SK-N-SH (cell line): ENCODE measurements at regions not wholly inside any gene's neighbourhood (a gene's known extent, or its start where the extent isn't known, plus 50 kb on each side); places are given as distances from the start of the nearest gene placed in this dataset.

Experiments
- CTCF ChIA-PET: fragments of 300-600, 350-600 bp; formaldehyde crosslinking; extraction: SDS; loops from one replicate; lab custom pipeline; 2021; lab: Yijun Ruan, JAX
- POLR2A ChIA-PET: fragments of 350-600 bp; sonication (Branson Sonifier 250); formaldehyde crosslinking; extraction: SDS; loops from one replicate; lab custom pipeline; 2020; ENCODE audit warnings: antibody characterized with exemption, inconsistent platforms; lab: Yijun Ruan, JAX
- DNase-seq: peaks from one replicate; pipeline ENCODE4 v3.0.0; 2012
- H2AFZ ChIP-seq: fragments of 200-600 bp; sonication (generic); 2 replicates; pipeline ENCODE4 v1.8.1; 2016; ENCODE audit warnings: antibody characterized with exemption, mild to moderate bottlenecking, low read depth
- H3F3A ChIP-seq: fragments of 200-600 bp; sonication (generic); replicated peaks from 2 replicates; pipeline ENCODE3; 2016; ENCODE audit warnings: antibody characterized with exemption, mild to moderate bottlenecking; ENCODE audit not compliant: insufficient read depth
- H3K27ac ChIP-seq, 2 experiments: fragments of 200-500 bp in 1 of 2; fragments of 200-600 bp in 1 of 2; sonication (Bioruptor generic) in 1 of 2; sonication (generic), shearing (Covaris generic) in 1 of 2; 2 replicates each; pipeline versions ENCODE4 v1.5.1 to v1.6.1; 2014 to 2016; ENCODE audit warnings: low read depth in 2 of 2, inconsistent platforms in 1 of 2, low read length in 1 of 2, mild to moderate bottlenecking in 1 of 2, mixed read lengths in 1 of 2
- H3K27me3 ChIP-seq: fragments of 200-600 bp; sonication (generic), shearing (Covaris generic); 2 replicates; pipeline ENCODE4 v1.6.1; 2016; ENCODE audit warnings: mixed run types; ENCODE audit not compliant: insufficient read depth
- H3K36me3 ChIP-seq, 2 experiments: fragments of 200-500 bp in 1 of 2; fragments of 200-600 bp in 1 of 2; sonication (Bioruptor generic) in 1 of 2; sonication (generic) in 1 of 2; replicated peaks in 1 of 2; 2 replicates each; pipeline versions ENCODE3 to v1.5.1; 2014 to 2016; ENCODE audit warnings: low read length in 1 of 2, mild to moderate bottlenecking in 1 of 2; ENCODE audit not compliant: insufficient read depth in 2 of 2, control insufficient read depth in 1 of 2
- H3K4me1 ChIP-seq, 2 experiments: fragments of 200-500 bp in 1 of 2; fragments of 200-600 bp in 1 of 2; sonication (Bioruptor generic) in 1 of 2; sonication (generic), shearing (Covaris generic) in 1 of 2; 2 replicates each; pipeline versions ENCODE4 v1.5.1 to v1.6.1; 2014 to 2016; ENCODE audit warnings: low read depth in 1 of 2, low read length in 1 of 2, mixed run types in 1 of 2; ENCODE audit not compliant: insufficient read depth in 2 of 2, control insufficient read depth in 1 of 2
- H3K4me2 ChIP-seq: fragments of 200-600 bp; sonication (generic), shearing (Covaris generic); 2 replicates; pipeline ENCODE4 v1.6.1; 2017; ENCODE audit warnings: mixed run types
- H3K4me3 ChIP-seq, 2 experiments: fragments of 200-500 bp in 1 of 2; fragments of 200-600 bp in 1 of 2; sonication (Bioruptor generic) in 1 of 2; sonication (generic), shearing (Covaris generic) in 1 of 2; 2 replicates each; pipeline versions ENCODE4 v1.5.1 to v1.8.1; 2014 to 2016; ENCODE audit warnings: low read depth in 2 of 2, inconsistent platforms in 1 of 2, low read length in 1 of 2, mild to moderate bottlenecking in 1 of 2, mixed read lengths in 1 of 2, moderate library complexity in 1 of 2
- H3K79me2 ChIP-seq: fragments of 200-600 bp; sonication (generic); 2 replicates; pipeline ENCODE4 v1.8.1; 2017; ENCODE audit warnings: mild to moderate bottlenecking; ENCODE audit not compliant: insufficient read depth
- H3K9ac ChIP-seq: fragments of 200-600 bp; sonication (generic); 2 replicates; pipeline ENCODE4 v1.6.1; 2017; ENCODE audit warnings: mixed run types
- H3K9me2 ChIP-seq: fragments of 200-600 bp; sonication (generic); 2 replicates; pipeline ENCODE4 v1.6.1; 2017; ENCODE audit warnings: mixed run types
- H3K9me3 ChIP-seq: fragments of 200-600 bp; sonication (generic); 2 replicates; pipeline ENCODE4 v1.6.1; 2017; ENCODE audit warnings: mixed run types, mild to moderate bottlenecking, moderate library complexity
- H4K20me1 ChIP-seq: fragments of 200-600 bp; sonication (generic); 2 replicates; pipeline ENCODE4 v1.6.1; 2017; ENCODE audit warnings: mild to moderate bottlenecking, mixed run types; ENCODE audit not compliant: insufficient read depth
- CHD2 ChIP-seq: fragments of 150-350 bp; IDR thresholded peaks from 2 replicates; pipeline ENCODE4 v1.6.1; 2018; ENCODE audit warnings: low read length; ENCODE audit not compliant: partially characterized antibody
- ELF1 ChIP-seq: IDR thresholded peaks from 2 replicates; pipeline ENCODE4 v1.4.0; 2012
- FOSL2 ChIP-seq: IDR thresholded peaks from 2 replicates; pipeline ENCODE4 v1.4.0; 2012; ENCODE audit warnings: low read depth, mild to moderate bottlenecking, moderate library complexity, borderline replicate concordance
- FOXJ3 ChIP-seq: sonication (generic); formaldehyde crosslinking; IDR thresholded peaks from 2 replicates; pipeline ENCODE4 v1.5.1; 2020; ENCODE audit warnings: mild to moderate bottlenecking, missing genetic modification reagents
- GATA2 ChIP-seq: sonication (generic); formaldehyde crosslinking; IDR thresholded peaks from 2 replicates; pipeline ENCODE4 v1.5.0; 2020; ENCODE audit warnings: mild to moderate bottlenecking, missing genetic modification reagents
- MEF2A ChIP-seq: IDR thresholded peaks from 2 replicates; pipeline ENCODE4 v1.4.0; 2012; ENCODE audit warnings: low read depth, borderline replicate concordance
- NFIC ChIP-seq: IDR thresholded peaks from 2 replicates; pipeline ENCODE4 v1.4.0; 2012; ENCODE audit warnings: borderline replicate concordance
- NRF1 ChIP-seq: IDR thresholded peaks from 2 replicates; pipeline ENCODE4 v1.6.1; 2012; ENCODE audit warnings: low read depth, mild to moderate bottlenecking, low read length
- RAD21 ChIP-seq: IDR thresholded peaks from 2 replicates; pipeline ENCODE4 v1.6.1; 2012; ENCODE audit warnings: mild to moderate bottlenecking, low read length
- RCOR1 ChIP-seq: fragments of 150-350 bp; IDR thresholded peaks from 2 replicates; pipeline ENCODE4 v1.6.1; 2017; ENCODE audit warnings: antibody characterized with exemption, low read length
- RFX5 ChIP-seq: IDR thresholded peaks from 2 replicates; pipeline ENCODE4 v1.6.1; 2012; ENCODE audit warnings: mild to moderate bottlenecking, improper control_type of control experiment, low read length
- RXRA ChIP-seq: IDR thresholded peaks from 2 replicates; pipeline ENCODE4 v1.4.0; 2012; ENCODE audit warnings: low read depth, mild to moderate bottlenecking, borderline replicate concordance
- SMC3 ChIP-seq: IDR thresholded peaks from 2 replicates; pipeline ENCODE4 v1.6.1; 2012; ENCODE audit warnings: low read depth, low read length, improper control_type of control experiment
- TCF12 ChIP-seq: IDR thresholded peaks from 2 replicates; pipeline ENCODE4 v1.4.0; 2012
- TEAD4 ChIP-seq: IDR thresholded peaks from 2 replicates; pipeline ENCODE4 v1.4.0; 2012; ENCODE audit warnings: mild to moderate bottlenecking, borderline replicate concordance; ENCODE audit not compliant: insufficient read depth
- WGBS: methylation state at CpG from one replicate; pipeline ENCODE4 v1.1.6; 2017; ENCODE audit warnings: low lambda C conversion rate; 5-methylcytosine and 5-hydroxymethylcytosine counted together
- TF ChIP-seq, protein P1 (sequence below): fragments of 200-600 bp; sonication (generic); IDR thresholded peaks from 2 replicates; pipeline ENCODE4 v1.6.1; 2017; ENCODE audit warnings: antibody characterized with exemption, mild to moderate bottlenecking, moderate library complexity
- TF ChIP-seq, protein P2 (sequence below): IDR thresholded peaks from 2 replicates; pipeline ENCODE4 v1.6.1; 2012; ENCODE audit warnings: mild to moderate bottlenecking, low read depth, low read length, moderate library complexity
- TF ChIP-seq, protein P3 (sequence below): IDR thresholded peaks from 2 replicates; pipeline ENCODE4 v1.4.0; 2012; ENCODE audit warnings: low read depth, borderline replicate concordance

DNA sequence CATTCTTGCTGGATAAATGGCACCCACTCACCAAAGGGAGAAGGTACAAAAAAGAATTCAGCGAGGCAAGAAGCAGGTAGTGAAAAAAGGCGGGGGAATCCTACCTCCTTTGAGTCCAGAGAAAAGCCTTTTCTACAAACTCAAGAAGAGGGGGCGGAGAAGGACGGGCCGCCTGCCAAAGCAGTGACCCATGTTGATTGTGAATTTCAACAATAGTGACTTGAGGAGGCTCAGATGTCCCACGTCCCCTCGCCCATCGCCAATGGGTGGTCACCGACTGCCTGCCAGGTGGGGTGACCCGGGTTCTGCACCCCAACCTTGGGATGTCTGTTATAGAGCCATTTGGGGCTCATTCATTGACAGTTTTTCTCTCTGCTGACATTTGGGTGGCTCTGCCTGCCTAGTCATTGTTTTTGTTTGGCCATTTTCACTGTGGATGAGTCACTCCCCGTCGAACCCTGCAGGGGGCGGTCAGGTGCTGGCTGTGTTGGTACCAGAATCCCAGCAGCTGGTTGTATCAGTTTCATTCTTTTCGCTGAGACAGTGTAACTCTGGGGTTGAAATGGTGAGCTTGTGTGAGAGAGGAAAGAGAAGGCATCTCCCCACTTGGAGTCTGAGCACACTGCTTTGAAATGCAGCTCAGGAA is 163.4 kb upstream of the NCAM1 start:
- WGBS, result 78% methylated on average over 13 of the region's 14 CpGs
- H3K9me2 ChIP-seq, result no peaks in the 10 kb centered on the region
- H3F3A ChIP-seq, result no peaks in the 10 kb centered on the region
- POLR2A ChIA-PET, result no interaction called here
- no peak overlapping the region for H3K9ac ChIP-seq
- TF ChIP-seq, protein P1, sequence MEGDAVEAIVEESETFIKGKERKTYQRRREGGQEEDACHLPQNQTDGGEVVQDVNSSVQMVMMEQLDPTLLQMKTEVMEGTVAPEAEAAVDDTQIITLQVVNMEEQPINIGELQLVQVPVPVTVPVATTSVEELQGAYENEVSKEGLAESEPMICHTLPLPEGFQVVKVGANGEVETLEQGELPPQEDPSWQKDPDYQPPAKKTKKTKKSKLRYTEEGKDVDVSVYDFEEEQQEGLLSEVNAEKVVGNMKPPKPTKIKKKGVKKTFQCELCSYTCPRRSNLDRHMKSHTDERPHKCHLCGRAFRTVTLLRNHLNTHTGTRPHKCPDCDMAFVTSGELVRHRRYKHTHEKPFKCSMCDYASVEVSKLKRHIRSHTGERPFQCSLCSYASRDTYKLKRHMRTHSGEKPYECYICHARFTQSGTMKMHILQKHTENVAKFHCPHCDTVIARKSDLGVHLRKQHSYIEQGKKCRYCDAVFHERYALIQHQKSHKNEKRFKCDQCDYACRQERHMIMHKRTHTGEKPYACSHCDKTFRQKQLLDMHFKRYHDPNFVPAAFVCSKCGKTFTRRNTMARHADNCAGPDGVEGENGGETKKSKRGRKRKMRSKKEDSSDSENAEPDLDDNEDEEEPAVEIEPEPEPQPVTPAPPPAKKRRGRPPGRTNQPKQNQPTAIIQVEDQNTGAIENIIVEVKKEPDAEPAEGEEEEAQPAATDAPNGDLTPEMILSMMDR, result peak; percentile 50
- TF ChIP-seq SMC3 (peak; percentile 62), FOXJ3 (CRISPR knock-in tag) (no peak), RAD21 (peak; percentile 72), FOSL2 (peak; percentile 45; the same call in 1 of the 2 replicates)
- TF ChIP-seq, protein P2, sequence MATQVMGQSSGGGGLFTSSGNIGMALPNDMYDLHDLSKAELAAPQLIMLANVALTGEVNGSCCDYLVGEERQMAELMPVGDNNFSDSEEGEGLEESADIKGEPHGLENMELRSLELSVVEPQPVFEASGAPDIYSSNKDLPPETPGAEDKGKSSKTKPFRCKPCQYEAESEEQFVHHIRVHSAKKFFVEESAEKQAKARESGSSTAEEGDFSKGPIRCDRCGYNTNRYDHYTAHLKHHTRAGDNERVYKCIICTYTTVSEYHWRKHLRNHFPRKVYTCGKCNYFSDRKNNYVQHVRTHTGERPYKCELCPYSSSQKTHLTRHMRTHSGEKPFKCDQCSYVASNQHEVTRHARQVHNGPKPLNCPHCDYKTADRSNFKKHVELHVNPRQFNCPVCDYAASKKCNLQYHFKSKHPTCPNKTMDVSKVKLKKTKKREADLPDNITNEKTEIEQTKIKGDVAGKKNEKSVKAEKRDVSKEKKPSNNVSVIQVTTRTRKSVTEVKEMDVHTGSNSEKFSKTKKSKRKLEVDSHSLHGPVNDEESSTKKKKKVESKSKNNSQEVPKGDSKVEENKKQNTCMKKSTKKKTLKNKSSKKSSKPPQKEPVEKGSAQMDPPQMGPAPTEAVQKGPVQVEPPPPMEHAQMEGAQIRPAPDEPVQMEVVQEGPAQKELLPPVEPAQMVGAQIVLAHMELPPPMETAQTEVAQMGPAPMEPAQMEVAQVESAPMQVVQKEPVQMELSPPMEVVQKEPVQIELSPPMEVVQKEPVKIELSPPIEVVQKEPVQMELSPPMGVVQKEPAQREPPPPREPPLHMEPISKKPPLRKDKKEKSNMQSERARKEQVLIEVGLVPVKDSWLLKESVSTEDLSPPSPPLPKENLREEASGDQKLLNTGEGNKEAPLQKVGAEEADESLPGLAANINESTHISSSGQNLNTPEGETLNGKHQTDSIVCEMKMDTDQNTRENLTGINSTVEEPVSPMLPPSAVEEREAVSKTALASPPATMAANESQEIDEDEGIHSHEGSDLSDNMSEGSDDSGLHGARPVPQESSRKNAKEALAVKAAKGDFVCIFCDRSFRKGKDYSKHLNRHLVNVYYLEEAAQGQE, result no peak
- TF ChIP-seq, all 33 proteins: peak for 4
- Histone ChIP-seq H3K9me3 (no peaks in the 10 kb centered on the region), H3K27me3 (no peaks in the 10 kb centered on the region), H3K36me3 (no peaks in the 10 kb centered on the region), H2AFZ (no peak overlapping the region), H3K79me2 (no peaks in the 10 kb centered on the region), H3K4me1 (peaks cover 0 to 31% of the 10 kb centered on the region in 2 experiments; a peak in 1 of 4 replicates), H3K4me3 (no peak overlapping the region; a peak in 1 of 4 replicates), H3K4me2 (no peak overlapping the region), H4K20me1 (no peaks in the 10 kb centered on the region), H3K27ac (no peak overlapping the region)
- CTCF ChIA-PET, result interaction anchor here (0.6 to 2.0 kb wide), 3 partner anchors 9 to 492 kb away, joined by 3 to 12 read pairs (median 4); no protein-coding TSS in a partner anchor
- no peak for DNase-seq

DNA sequence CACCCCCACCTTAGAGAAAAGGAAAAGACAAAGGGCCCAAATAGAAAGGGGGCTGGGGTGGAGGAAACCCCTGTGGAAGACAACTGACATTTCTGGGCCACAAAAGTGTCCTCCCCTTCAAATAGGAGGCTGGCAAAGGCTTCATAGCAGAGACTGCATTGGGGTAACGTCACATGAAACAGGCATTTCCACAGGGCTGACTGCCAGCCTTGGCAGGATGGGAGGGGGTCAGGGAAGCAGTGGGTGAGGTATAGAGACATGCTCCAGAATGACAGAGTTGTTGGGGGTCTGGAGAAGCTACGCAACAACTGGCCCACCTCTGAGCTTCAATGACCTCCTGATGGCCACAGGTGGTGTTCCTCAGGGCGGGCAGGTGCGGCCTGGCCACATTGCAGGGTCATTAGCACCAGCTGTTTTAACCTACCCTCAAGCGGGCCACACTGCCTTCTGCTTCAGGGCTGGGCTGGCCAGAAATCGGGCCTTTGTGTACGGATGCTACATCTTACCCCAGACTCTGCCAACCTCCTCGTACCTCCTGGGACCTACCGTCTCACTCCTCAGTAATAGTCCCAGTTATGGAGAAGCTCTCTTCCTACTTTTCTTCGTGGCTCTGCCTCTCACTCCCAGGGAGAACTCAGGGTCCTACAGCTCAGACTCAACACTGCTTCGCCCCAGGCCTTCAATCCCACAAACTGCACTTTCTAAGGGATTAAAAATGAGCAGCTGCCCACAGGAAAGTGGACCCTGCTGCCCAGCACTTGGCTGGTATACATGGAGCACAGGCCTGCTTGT is 160.0 kb upstream of the NCAM1 start:
- Histone ChIP-seq H3K27me3 (no peaks in the 10 kb centered on the region), H3K9ac (no peak overlapping the region), H3K36me3 (no peaks in the 10 kb centered on the region), H3K4me1 (peaks cover 0 to 35% of the 10 kb centered on the region in 2 experiments; a peak in 1 of 4 replicates), H3K9me3 (no peaks in the 10 kb centered on the region), H3K9me2 (no peaks in the 10 kb centered on the region), H3K79me2 (no peaks in the 10 kb centered on the region), H2AFZ (no peak overlapping the region), H4K20me1 (no peaks in the 10 kb centered on the region), H3F3A (no peaks in the 10 kb centered on the region), H3K27ac (no peak overlapping the region), H3K4me2 (no peak overlapping the region), H3K4me3 (no peak overlapping the region)
- DNase-seq, result no peak
- ChIA-PET POLR2A (no interaction called here), CTCF (interaction anchor here (0.8 to 1.1 kb wide), 4 partner anchors 17 to 556 kb away, joined by 3 read pairs; no protein-coding TSS in a partner anchor)
- WGBS, result 75% methylated on average over 10 of the region's 11 CpGs
- TF ChIP-seq NRF1 (no peak), CHD2 (no peak), MEF2A (no peak), FOSL2 (no peak), ELF1 (no peak), TEAD4 (no peak), RCOR1 (no peak), RXRA (no peak), TCF12 (no peak), NFIC (no peak), GATA2 (CRISPR knock-in tag) (no peak), RAD21 (no peak), RFX5 (no peak)
- TF ChIP-seq, protein P3, sequence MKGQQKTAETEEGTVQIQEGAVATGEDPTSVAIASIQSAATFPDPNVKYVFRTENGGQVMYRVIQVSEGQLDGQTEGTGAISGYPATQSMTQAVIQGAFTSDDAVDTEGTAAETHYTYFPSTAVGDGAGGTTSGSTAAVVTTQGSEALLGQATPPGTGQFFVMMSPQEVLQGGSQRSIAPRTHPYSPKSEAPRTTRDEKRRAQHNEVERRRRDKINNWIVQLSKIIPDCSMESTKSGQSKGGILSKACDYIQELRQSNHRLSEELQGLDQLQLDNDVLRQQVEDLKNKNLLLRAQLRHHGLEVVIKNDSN, result no peak
- TF ChIP-seq, protein P1, result no peak
